ENCODE measurements at regions not wholly inside any gene's neighbourhood (a gene's known extent, or its start where the extent isn't known, plus 50 kb on each side); places are given as distances from the start of the nearest gene placed in this dataset.

- no peak overlapping the region for H3K27ac ChIP-seq
- H2AFZ ChIP-seq, result no peak overlapping the region
- H3K9me3 ChIP-seq (ENCODE audit: control insufficient read depth, low read length), result no peaks in the 10 kb centered on the region
These were observed 270.3 kb downstream of the RPLP1 start for GRCh38 chr15:69722924-69723323.

GRCh38 chr15:69723404-69724096, 270.9 kb downstream of the RPLP1 start:
- no peaks in the 10 kb centered on the region for H3K4me1 ChIP-seq
- H3K79me2 ChIP-seq, result no peaks in the 10 kb centered on the region
- no peaks in the 10 kb centered on the region for H3K27me3 ChIP-seq (ENCODE audit: control insufficient read depth, insufficient read depth, low read length)
- H3K27ac ChIP-seq, result no peak overlapping the region
- H3K9ac ChIP-seq, result no peak overlapping the region
- H3K9me3 ChIP-seq (ENCODE audit: control insufficient read depth, low read length), result no peaks in the 10 kb centered on the region
- no peak overlapping the region for H3K4me3 ChIP-seq (ENCODE audit: low read depth, low read length)
- TF ChIP-seq, protein P1, sequence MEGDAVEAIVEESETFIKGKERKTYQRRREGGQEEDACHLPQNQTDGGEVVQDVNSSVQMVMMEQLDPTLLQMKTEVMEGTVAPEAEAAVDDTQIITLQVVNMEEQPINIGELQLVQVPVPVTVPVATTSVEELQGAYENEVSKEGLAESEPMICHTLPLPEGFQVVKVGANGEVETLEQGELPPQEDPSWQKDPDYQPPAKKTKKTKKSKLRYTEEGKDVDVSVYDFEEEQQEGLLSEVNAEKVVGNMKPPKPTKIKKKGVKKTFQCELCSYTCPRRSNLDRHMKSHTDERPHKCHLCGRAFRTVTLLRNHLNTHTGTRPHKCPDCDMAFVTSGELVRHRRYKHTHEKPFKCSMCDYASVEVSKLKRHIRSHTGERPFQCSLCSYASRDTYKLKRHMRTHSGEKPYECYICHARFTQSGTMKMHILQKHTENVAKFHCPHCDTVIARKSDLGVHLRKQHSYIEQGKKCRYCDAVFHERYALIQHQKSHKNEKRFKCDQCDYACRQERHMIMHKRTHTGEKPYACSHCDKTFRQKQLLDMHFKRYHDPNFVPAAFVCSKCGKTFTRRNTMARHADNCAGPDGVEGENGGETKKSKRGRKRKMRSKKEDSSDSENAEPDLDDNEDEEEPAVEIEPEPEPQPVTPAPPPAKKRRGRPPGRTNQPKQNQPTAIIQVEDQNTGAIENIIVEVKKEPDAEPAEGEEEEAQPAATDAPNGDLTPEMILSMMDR (IDR thresholded peaks at IDR 0.05), result no peak
- no peak overlapping the region for H3K4me2 ChIP-seq (ENCODE audit: low read length)
- no peaks in the 10 kb centered on the region for H3K36me3 ChIP-seq (ENCODE audit: control insufficient read depth, insufficient read depth, low read length)
- no peak overlapping the region for H2AFZ ChIP-seq

More at GRCh38 chr15:69722924-69723323, 270.3 kb downstream of the RPLP1 start:
- Histone ChIP-seq H3K79me2 (no peaks in the 10 kb centered on the region), H3K4me3 (ENCODE audit: low read depth, low read length) (no peak overlapping the region), H3K27me3 (ENCODE audit: control insufficient read depth, insufficient read depth, low read length) (no peaks in the 10 kb centered on the region), H3K4me1 (no peaks in the 10 kb centered on the region), H3K9ac (no peak overlapping the region), H3K36me3 (ENCODE audit: control insufficient read depth, insufficient read depth, low read length) (no peaks in the 10 kb centered on the region), H3K4me2 (ENCODE audit: low read length) (no peak overlapping the region)
- TF ChIP-seq, protein P1 (IDR thresholded peaks at IDR 0.05), result no peak

- no peaks in the 10 kb centered on the region for H3K4me1 ChIP-seq
- H3K4me3 ChIP-seq (ENCODE audit: low read depth, low read length), result no peak overlapping the region
- H3K9me3 ChIP-seq (ENCODE audit: control insufficient read depth, low read length), result no peaks in the 10 kb centered on the region
- TF ChIP-seq, protein P1 (IDR thresholded peaks at IDR 0.05), result no peak
- no peak overlapping the region for H3K9ac ChIP-seq
- H3K27me3 ChIP-seq (ENCODE audit: control insufficient read depth, insufficient read depth, low read length), result no peaks in the 10 kb centered on the region
- no peak overlapping the region for H3K27ac ChIP-seq
- no peaks in the 10 kb centered on the region for H3K79me2 ChIP-seq
- H3K36me3 ChIP-seq (ENCODE audit: control insufficient read depth, insufficient read depth, low read length), result no peaks in the 10 kb centered on the region
- no peak overlapping the region for H2AFZ ChIP-seq
- H3K4me2 ChIP-seq (ENCODE audit: low read length), result no peak overlapping the region
These were observed 271.7 kb downstream of the RPLP1 start for GRCh38 chr15:69724333-69724732.

- no peaks in the 10 kb centered on the region for H3K4me1 ChIP-seq
- no peak overlapping the region for H3K4me3 ChIP-seq (ENCODE audit: low read depth, low read length)
- no peak overlapping the region for H3K27ac ChIP-seq
- H3K9ac ChIP-seq, result no peak overlapping the region
- H3K4me2 ChIP-seq (ENCODE audit: low read length), result no peak overlapping the region
- H3K36me3 ChIP-seq (ENCODE audit: control insufficient read depth, insufficient read depth, low read length), result no peaks in the 10 kb centered on the region
- no peaks in the 10 kb centered on the region for H3K27me3 ChIP-seq (ENCODE audit: control insufficient read depth, insufficient read depth, low read length)
- H2AFZ ChIP-seq, result no peak overlapping the region
- no peaks in the 10 kb centered on the region for H3K9me3 ChIP-seq (ENCODE audit: control insufficient read depth, low read length)
- TF ChIP-seq, protein P1 (IDR thresholded peaks at IDR 0.05), result no peak
- H3K79me2 ChIP-seq, result no peaks in the 10 kb centered on the region
These were observed 272.7 kb downstream of the RPLP1 start for GRCh38 chr15:69725275-69725674.

- H3K4me3 ChIP-seq (ENCODE audit: low read depth, low read length), result no peak overlapping the region
- H3K4me1 ChIP-seq, result no peaks in the 10 kb centered on the region
These were observed 273.3 kb downstream of the RPLP1 start for GRCh38 chr15:69725957-69726356.

More at GRCh38 chr15:69725957-69726356, 273.3 kb downstream of the RPLP1 start:
- Histone ChIP-seq H2AFZ (no peak overlapping the region), H3K9me3 (ENCODE audit: control insufficient read depth, low read length) (no peaks in the 10 kb centered on the region), H3K27ac (no peak overlapping the region), H3K27me3 (ENCODE audit: control insufficient read depth, insufficient read depth, low read length) (no peaks in the 10 kb centered on the region), H3K36me3 (ENCODE audit: control insufficient read depth, insufficient read depth, low read length) (no peaks in the 10 kb centered on the region), H3K4me2 (ENCODE audit: low read length) (no peak overlapping the region), H3K79me2 (no peaks in the 10 kb centered on the region), H3K9ac (no peak overlapping the region)
- TF ChIP-seq, protein P1 (IDR thresholded peaks at IDR 0.05), result no peak
